Non-pigmented ciliary epithelial cell (primary cell): ENCODE measurements at regions not wholly inside any gene's neighbourhood (a gene's known extent, or its start where the extent isn't known, plus 50 kb on each side); places are given as distances from the start of the nearest gene placed in this dataset.
"Not testable (repeated sequence)": the region's sequence is repeated elsewhere in the genome, so short reads cannot be mapped to it uniquely, and the experiment has no call there.

Experiments
- DNase-seq: peaks from one replicate; pipeline ENCODE4 v3.0.0-alpha.2; 2010; ENCODE audit warnings: low read depth

- not testable (repeated sequence) for DNase-seq
Observed at GRCh38 chr5:102154791-102155605, 141.1 kb downstream of the SLCO4C1 start.

DNA sequence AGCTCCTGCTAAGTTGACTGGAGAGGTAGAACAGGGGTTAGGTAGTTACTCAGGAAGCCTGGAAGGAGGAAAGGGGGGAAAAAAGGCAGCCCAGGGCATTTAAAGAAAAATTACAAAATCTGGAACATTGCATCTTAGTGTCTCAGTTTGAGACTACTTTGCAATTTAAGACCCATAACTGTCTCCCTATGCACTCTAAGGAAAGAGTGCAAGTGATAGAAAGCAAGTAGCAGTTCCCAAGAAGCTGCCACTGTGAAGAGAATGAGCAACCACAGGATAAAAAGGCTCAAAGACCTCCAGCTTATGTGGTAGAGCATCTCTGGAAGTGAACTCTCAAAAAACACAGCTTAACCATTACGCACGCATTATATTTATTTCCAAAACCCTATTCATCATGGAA lies 141.8 kb downstream of the SLCO4C1 start:
- DNase-seq: no peak

DNA sequence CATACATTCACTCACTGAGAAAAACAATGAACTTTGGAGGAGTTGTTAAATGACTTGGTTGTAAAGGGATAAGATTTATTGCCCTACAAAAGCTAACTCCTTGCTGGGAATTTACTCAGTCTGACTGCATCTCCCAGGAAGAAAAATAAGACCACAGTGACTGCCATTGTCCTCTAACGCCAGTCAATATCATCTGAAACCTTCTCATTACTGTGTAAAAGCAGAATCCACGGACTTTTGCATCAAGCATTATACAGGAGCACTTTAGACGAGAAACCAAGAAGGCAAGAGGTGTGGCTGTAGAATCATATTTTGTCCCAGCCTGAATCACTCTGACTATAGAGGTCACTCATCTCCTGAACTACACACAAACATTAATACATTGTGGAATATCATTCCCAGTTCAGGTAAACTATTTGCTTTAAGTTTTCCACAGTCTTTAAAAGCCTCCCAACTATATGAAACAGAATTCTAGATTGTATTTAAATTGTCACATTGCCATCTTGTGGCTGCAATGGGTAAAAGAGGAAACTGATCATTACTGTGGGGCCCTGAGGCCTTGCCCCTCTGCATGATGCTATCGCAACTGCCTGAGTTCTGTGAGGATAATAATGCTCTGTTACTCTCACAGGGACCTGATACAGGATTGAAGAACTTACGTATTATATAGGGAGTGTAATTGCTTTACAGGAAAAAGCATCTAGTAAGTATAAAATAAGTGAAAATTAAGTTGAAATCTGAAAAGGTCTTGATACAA lies 142.9 kb downstream of the SLCO4C1 start:
- DNase-seq: no peak

- no peak for DNase-seq
Observed at GRCh38 chr5:102139029-102139428, 157.1 kb downstream of the SLCO4C1 start.

- no peak for DNase-seq
Observed at GRCh38 chr5:102138243-102138653, 157.8 kb downstream of the SLCO4C1 start.

DNA sequence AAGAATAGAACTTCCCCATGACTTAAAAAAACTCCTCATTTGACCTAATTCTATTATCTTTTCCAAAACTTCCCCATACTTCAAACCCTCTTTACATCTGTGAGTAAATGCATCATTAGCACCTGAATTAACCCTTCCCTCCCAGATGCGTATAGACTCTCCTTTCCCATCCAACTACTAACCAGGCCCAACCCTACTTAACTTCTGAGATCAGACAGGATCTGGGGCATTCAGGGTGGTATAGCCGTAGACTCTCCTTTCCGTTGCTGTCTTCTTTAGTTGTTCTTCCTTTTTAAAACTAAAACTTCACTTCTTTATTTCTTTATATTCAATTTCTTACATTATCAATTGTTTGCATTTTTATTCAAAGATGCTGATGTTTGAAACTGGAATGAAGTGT lies 165.2 kb downstream of the SLCO4C1 start:
- DNase-seq: no peak

GRCh38 chr5:102130386-102130785 lies 165.7 kb downstream of the SLCO4C1 start:
- DNase-seq: no peak

- no peak for DNase-seq
Observed at GRCh38 chr5:102119252-102119651, 176.8 kb downstream of the SLCO4C1 start.

GRCh38 chr5:102115736-102116135 lies 180.3 kb downstream of the SLCO4C1 start:
- no peak for DNase-seq

DNA sequence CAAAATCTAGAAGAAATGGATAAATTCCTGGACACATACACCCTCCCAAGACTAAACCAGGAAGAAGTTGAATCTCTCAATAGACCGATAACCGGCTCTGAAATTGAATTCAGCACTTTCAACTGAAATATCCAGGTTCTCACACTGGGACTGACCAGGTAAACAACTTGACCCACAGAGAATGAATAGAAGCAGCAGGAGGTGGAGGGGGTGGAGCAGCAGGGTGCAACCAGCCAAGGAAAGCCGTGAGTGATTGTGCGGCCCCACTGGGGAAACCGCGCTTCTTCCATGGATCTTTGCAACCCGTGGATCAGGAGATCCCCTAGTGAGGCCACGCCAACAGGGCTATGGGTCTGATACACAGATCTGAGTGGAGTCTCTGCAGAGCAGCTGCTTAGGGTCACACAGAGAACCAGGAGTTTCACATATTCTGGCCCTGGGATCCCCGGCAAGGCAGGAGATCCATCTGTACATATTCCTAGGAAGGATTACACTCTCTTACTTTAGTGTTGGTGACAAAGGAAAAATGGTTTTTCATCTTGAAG lies 181.5 kb downstream of the SLCO4C1 start:
- no peak for DNase-seq

DNA sequence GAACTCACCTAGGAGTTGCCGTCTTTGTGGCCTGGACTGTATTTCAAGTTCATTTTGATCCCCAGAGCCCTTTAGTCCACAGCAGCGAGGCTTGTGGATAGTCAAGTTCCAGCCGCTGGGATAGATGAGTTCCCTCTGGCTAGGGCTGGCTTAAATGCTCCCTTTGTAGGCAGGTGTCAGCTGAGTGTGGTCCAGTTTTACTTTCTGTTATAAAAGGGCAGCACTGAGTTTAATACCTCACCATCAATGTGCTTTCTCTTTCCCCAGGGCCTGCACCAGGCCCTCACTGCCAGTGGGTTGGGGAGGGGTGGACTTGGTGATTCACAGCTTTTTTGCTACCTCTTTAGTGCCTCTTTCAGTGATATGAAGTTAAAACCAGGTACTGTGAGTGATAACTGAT lies 188.2 kb downstream of the SLCO4C1 start:
- no peak for DNase-seq

GRCh38 chr5:102106599-102106998 lies 189.5 kb downstream of the SLCO4C1 start:
- no peak for DNase-seq

- no peak for DNase-seq
Observed at GRCh38 chr5:102099766-102100331, 196.2 kb downstream of the SLCO4C1 start.

DNA sequence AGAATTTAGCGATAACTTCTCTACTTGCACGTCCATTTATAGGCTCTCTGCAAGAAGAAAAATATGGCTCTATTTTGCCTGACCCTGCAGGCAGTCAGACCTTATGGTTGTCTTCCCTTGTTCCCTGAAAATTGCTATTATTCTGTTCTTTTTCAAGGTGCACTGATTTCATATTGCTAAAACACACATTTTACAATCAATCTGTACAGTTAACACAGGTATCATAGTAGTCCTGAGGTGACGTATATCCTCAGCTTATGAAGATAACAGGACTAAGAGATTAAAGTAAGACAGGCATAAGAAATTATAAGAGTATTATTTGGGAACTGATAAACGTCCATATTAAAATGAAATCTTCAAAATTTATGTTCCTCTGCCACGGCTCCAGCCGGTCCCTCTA lies 197.0 kb downstream of the SLCO4C1 start:
- not testable (repeated sequence) for DNase-seq

DNA sequence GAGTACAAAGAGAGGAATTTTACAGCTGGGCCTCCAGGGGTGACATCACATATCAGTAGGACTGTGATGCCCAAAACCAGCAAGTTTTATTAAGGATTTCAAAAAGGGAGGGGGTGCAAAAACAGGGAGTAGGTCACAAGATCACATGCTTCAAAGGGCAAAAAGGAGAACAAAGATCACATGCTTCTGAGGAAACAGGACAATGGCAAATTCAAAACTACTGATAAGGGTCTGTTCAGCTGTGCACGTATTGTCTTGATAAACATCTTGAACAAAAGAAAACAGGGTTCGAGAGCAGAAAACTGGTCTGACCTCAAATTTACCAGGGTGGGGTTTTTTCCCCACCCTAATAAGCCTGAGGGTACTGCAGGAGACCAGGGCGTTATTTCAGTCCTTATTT lies 197.5 kb downstream of the SLCO4C1 start:
- DNase-seq: not testable (repeated sequence)

GRCh38 chr5:102090770-102091169 lies 205.3 kb downstream of the SLCO4C1 start:
- DNase-seq: no peak

GRCh38 chr5:102089883-102090282 lies 206.2 kb downstream of the SLCO4C1 start:
- no peak for DNase-seq

- no peak for DNase-seq
Observed at GRCh38 chr5:102087906-102088305, 208.2 kb downstream of the SLCO4C1 start.

GRCh38 chr5:102080288-102080687 lies 215.8 kb downstream of the SLCO4C1 start:
- DNase-seq: no peak

DNA sequence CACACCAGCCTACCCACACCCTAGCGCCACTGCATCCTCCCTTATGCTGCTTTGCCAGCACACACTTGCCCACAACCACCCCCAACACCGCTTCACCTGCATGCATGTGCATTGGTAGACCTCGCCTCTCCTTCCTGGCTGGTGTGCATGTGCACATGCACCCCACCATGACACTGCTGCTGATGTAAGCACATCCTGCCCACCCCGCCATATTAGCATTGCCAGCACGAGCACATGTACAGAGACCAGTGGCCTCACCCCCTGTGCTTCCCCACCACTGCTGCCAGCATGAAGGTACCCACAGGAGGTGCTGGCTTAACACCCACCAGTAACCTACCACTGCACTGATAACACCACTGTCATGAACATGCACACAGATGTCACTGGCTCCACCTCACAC lies 218.2 kb downstream of the SLCO4C1 start:
- DNase-seq: no peak

DNA sequence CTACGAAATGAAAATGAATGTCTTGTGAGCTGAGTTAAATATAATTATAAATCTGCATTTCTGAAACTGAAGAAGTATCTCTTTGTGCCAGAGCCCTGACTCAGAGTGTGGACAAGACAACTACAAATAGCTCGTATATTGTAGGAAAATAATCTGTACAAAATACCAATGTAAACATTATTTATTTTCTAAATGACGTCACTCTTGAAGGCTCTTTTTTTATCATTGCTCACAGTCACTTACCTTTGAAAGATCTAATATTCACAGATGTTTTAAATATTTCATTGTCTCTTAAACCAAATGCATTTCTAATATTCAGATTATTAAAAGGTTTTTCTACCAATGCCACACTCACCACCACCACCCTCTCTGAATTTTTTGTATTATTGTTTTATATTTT lies 226.1 kb downstream of the SLCO4C1 start:
- no peak for DNase-seq

- no peak for DNase-seq
Observed at GRCh38 chr5:102068870-102069269, 227.2 kb downstream of the SLCO4C1 start.

DNA sequence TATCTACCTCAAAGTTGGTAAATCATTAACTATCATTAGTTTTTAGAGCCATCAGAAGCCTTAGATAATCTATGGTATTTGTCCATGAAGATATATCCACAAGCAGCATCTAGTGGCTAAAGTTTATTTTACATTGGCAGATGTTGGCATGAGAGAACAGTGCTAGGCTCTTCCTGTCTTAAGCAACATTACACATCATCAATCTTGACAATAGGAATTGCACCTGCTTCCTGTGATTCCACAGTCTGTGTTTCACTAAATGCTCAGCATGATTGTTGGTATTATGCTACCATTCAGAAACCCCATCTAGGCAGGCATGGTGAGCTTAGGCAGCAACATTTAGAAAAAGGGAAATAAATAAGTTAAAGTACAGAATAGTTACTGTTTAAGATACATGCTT lies 246.6 kb downstream of the SLCO4C1 start:
- no peak for DNase-seq
